HCT116 (cell line): ENCODE measurements at regions not wholly inside any gene's neighbourhood (a gene's known extent, or its start where the extent isn't known, plus 50 kb on each side); places are given as distances from the start of the nearest gene placed in this dataset.

Source experiments
- ATAC-seq: fragments of 200-7000 bp; cut with Tn5 transposase; 2 replicates; pipeline ENCODE4 v1.9.1; 2020; ENCODE audit warnings: mild to moderate bottlenecking, moderate library complexity
- BruUV-seq: library from RNA; stranded (reverse); fragments of 400-500 nt; replicated peaks from 2 replicates; lab custom pipeline; 2021; lab: Mats Ljungman, UMichigan
- CTCF ChIA-PET: fragments of 300-600 bp; sonication (Branson Sonifier 250); formaldehyde crosslinking; loops from one replicate; lab custom pipeline; 2021; ENCODE audit warnings: antibody characterized with exemption; lab: Charles Lee
- POLR2A ChIA-PET: fragments of 300-600, 350-600 bp; sonication (Branson Sonifier 250); formaldehyde crosslinking; loops from one replicate; lab custom pipeline; 2021; ENCODE audit warnings: antibody characterized with exemption; lab: Charles Lee
- RAD21 ChIA-PET, 2 experiments: fragments of 300-600 bp; sonication (Branson Sonifier 250); formaldehyde crosslinking; loops; one replicate each; lab custom pipeline; 2023; ENCODE audit warnings: low total read pairs in 2 of 2; ENCODE audit not compliant: uncharacterized antibody in 2 of 2, unreplicated experiment in 2 of 2, low non-redundant PET in 1 of 2; lab: Charles Lee
- DNase-seq: peaks from one replicate; pipeline ENCODE4 v3.0.0-alpha.2; 2010; ENCODE audit warnings: low read depth, low spot score
- H2AFZ ChIP-seq: fragments of 200-600 bp; shearing (Covaris generic), sonication (generic); 2 replicates; pipeline ENCODE4 v1.6.1; 2017; ENCODE audit warnings: low read depth, mixed run types, mixed read lengths, antibody characterized with exemption, low read length; ENCODE audit not compliant: poor library complexity, severe bottlenecking
- H3K27ac ChIP-seq: 2 replicates; pipeline ENCODE4 v1.5.1; 2012; ENCODE audit warnings: low read depth, low read length
- H3K27me3 ChIP-seq: fragments of 200-600 bp; sonication (generic); 2 replicates; pipeline ENCODE4 v1.6.1; 2016; ENCODE audit warnings: mixed run types, low read length, mixed read lengths; ENCODE audit not compliant: insufficient read depth
- H3K36me3 ChIP-seq, 2 experiments: fragments of 200-500 bp in 1 of 2; fragments of 200-600 bp in 1 of 2; sonication (Bioruptor generic) in 1 of 2; sonication (generic) in 1 of 2; 2 replicates each; pipeline versions ENCODE4 v1.5.1 to v1.6.1; 2014 to 2016; ENCODE audit warnings: low read length in 2 of 2, inconsistent platforms in 1 of 2, mixed read lengths in 1 of 2, mixed run types in 1 of 2; ENCODE audit not compliant: insufficient read depth in 2 of 2, control insufficient read depth in 1 of 2
- H3K4me1 ChIP-seq, 2 experiments: fragments of 200-600 bp in 1 of 2; sonication (generic) in 1 of 2; 2 replicates each; pipeline versions ENCODE4 v1.5.1 to v1.6.1; 2012 to 2017; ENCODE audit warnings: low read length in 2 of 2, inconsistent platforms in 1 of 2, mild to moderate bottlenecking in 1 of 2, mixed read lengths in 1 of 2, mixed run types in 1 of 2, moderate library complexity in 1 of 2; ENCODE audit not compliant: insufficient read depth in 2 of 2, control insufficient read depth in 1 of 2
- H3K4me2 ChIP-seq: fragments of 200-600 bp; sonication (generic); 2 replicates; pipeline ENCODE4 v1.6.1; 2017; ENCODE audit warnings: mixed run types, low read length, mixed read lengths
- H3K4me3 ChIP-seq, 2 experiments: fragments of 200-600 bp in 1 of 2; sonication (generic) in 1 of 2; replicated peaks in 1 of 2; 2 replicates each; pipeline ENCODE4 v1.5.1; 2011 to 2016; ENCODE audit warnings: low read length in 2 of 2, control low read depth in 1 of 2, low read depth in 1 of 2, mild to moderate bottlenecking in 1 of 2, mixed read lengths in 1 of 2, mixed run types in 1 of 2
- H3K79me2 ChIP-seq: fragments of 200-600 bp; sonication (generic); 2 replicates; pipeline ENCODE4 v1.6.1; 2017; ENCODE audit warnings: mild to moderate bottlenecking, mixed run types, low read length, moderate library complexity, mixed read lengths; ENCODE audit not compliant: insufficient read depth
- H3K9ac ChIP-seq: fragments of 200-600 bp; sonication (generic); 2 replicates; pipeline ENCODE4 v1.6.1; 2016; ENCODE audit warnings: low read length, mixed read lengths
- H3K9me2 ChIP-seq: fragments of 200-600 bp; sonication (generic), shearing (Covaris generic); 2 replicates; pipeline ENCODE4 v1.6.1; 2017; ENCODE audit warnings: mixed run types, mild to moderate bottlenecking, moderate library complexity; ENCODE audit not compliant: insufficient read depth
- H3K9me3 ChIP-seq, 2 experiments: fragments of 200-500 bp in 1 of 2; fragments of 200-600 bp in 1 of 2; sonication (Bioruptor generic) in 1 of 2; sonication (generic) in 1 of 2; 2 replicates each; pipeline ENCODE4 v1.6.1; 2014 to 2017; ENCODE audit warnings: low read length in 2 of 2, mixed read lengths in 2 of 2, inconsistent platforms in 1 of 2, low read depth in 1 of 2, mild to moderate bottlenecking in 1 of 2, mixed run types in 1 of 2, moderate library complexity in 1 of 2; ENCODE audit not compliant: control insufficient read depth in 1 of 2, insufficient read depth in 1 of 2
- H4K20me1 ChIP-seq: fragments of 200-600 bp; sonication (generic), shearing (Covaris generic); 2 replicates; pipeline ENCODE4 v1.6.1; 2017; ENCODE audit warnings: mixed run types, mild to moderate bottlenecking, moderate library complexity; ENCODE audit not compliant: insufficient read depth
- ATF3 ChIP-seq: IDR thresholded peaks from 2 replicates; pipeline ENCODE4 v1.6.1; 2012
- ELF1 ChIP-seq: IDR thresholded peaks from 2 replicates; pipeline ENCODE4 v1.6.1; 2012; ENCODE audit warnings: low read depth, borderline replicate concordance
- FOSL1 ChIP-seq: IDR thresholded peaks from 2 replicates; pipeline ENCODE4 v1.6.1; 2012; ENCODE audit warnings: low read depth
- POLR2AphosphoS5 ChIP-seq: IDR thresholded peaks from 2 replicates; pipeline ENCODE4 v1.6.1; 2011; ENCODE audit warnings: mild to moderate bottlenecking, low read depth, low read length, moderate library complexity
- TCF7L2 ChIP-seq: IDR thresholded peaks from 2 replicates; pipeline ENCODE4 v1.7.0; 2011; ENCODE audit warnings: borderline replicate concordance, inconsistent platforms; ENCODE audit not compliant: insufficient read depth, insufficient read length; ENCODE audit errors: extremely low read depth
- ZBTB33 ChIP-seq: IDR thresholded peaks from 2 replicates; pipeline ENCODE4 v1.6.1; 2011; ENCODE audit warnings: mild to moderate bottlenecking, low read length, moderate library complexity; ENCODE audit not compliant: insufficient replicate concordance; ENCODE audit errors: extremely low read depth
- ZNF274 ChIP-seq: fragments of 200-500 bp; sonication (Bioruptor generic); IDR thresholded peaks from 2 replicates; pipeline ENCODE4 v1.6.1; 2014; ENCODE audit warnings: mild to moderate bottlenecking, low read depth, low read length, inconsistent platforms
- intact Hi-C: fragments of 100-400 bp; cut with micrococcal nuclease; formaldehyde crosslinking; loops from 2 replicates; pipeline ENCODE4 v1.10.0; 2022
- TF ChIP-seq, protein P1 (sequence below), 3 experiments: fragments of 200-600 bp in 1 of 3; sonication (generic) in 1 of 3; IDR thresholded peaks in 2 of 3; conservative IDR thresholded peaks in 1 of 3; 2 replicates each; pipeline ENCODE4 v1.5.1; 2012 to 2017; ENCODE audit warnings: low read depth in 2 of 3, low read length in 2 of 3, antibody characterized with exemption in 1 of 3, borderline replicate concordance in 1 of 3, control low read depth in 1 of 3, mild to moderate bottlenecking in 1 of 3, mixed read lengths in 1 of 3, mixed run types in 1 of 3, moderate library complexity in 1 of 3; ENCODE audit not compliant: insufficient read depth in 1 of 3
- TF ChIP-seq, protein P2 (sequence below): IDR thresholded peaks from 2 replicates; pipeline ENCODE4 v1.6.1; 2012; ENCODE audit warnings: low read depth

GRCh38 chrX:1754077-1754476 is 139.2 kb downstream of the ASMT start:
- Histone ChIP-seq H3K79me2 (no peaks in the 10 kb centered on the region), H3K4me3 (no peak overlapping the region), H3K4me1 (peaks cover 23 to 30% of the 10 kb centered on the region in 2 experiments), H3K4me2 (no peak overlapping the region), H4K20me1 (no peaks in the 10 kb centered on the region), H3K27me3 (no peaks in the 10 kb centered on the region), H3K27ac (no peak overlapping the region), H3K9ac (no peak overlapping the region), H3K36me3 (no peaks in the 10 kb centered on the region), H3K9me2 (no peaks in the 10 kb centered on the region), H3K9me3 (no peaks in the 10 kb centered on the region), H2AFZ (no peak overlapping the region)
- no TSS peak for BruUV-seq
- RAD21 ChIA-PET = no interaction called here
- DNase-seq (no peak), ATAC-seq (no peak)
- CTCF ChIA-PET = no interaction called here
- TF ChIP-seq ZBTB33 (no peak), POLR2AphosphoS5 (no peak), ZNF274 (no peak), FOSL1 (no peak), TCF7L2 (no peak), ELF1 (no peak), ATF3 (no peak)
- TF ChIP-seq, protein P1, sequence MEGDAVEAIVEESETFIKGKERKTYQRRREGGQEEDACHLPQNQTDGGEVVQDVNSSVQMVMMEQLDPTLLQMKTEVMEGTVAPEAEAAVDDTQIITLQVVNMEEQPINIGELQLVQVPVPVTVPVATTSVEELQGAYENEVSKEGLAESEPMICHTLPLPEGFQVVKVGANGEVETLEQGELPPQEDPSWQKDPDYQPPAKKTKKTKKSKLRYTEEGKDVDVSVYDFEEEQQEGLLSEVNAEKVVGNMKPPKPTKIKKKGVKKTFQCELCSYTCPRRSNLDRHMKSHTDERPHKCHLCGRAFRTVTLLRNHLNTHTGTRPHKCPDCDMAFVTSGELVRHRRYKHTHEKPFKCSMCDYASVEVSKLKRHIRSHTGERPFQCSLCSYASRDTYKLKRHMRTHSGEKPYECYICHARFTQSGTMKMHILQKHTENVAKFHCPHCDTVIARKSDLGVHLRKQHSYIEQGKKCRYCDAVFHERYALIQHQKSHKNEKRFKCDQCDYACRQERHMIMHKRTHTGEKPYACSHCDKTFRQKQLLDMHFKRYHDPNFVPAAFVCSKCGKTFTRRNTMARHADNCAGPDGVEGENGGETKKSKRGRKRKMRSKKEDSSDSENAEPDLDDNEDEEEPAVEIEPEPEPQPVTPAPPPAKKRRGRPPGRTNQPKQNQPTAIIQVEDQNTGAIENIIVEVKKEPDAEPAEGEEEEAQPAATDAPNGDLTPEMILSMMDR (IDR thresholded peaks at IDR 0.05 in 2 of 3, conservative IDR thresholded peaks at IDR 0.05 in 1 of 3; ENCODE audit: borderline replicate concordance in 1 of 3, insufficient read depth in 1 of 3, low read depth in 2 of 3, low read length in 2 of 3) = no peak
- TF ChIP-seq, protein P2, sequence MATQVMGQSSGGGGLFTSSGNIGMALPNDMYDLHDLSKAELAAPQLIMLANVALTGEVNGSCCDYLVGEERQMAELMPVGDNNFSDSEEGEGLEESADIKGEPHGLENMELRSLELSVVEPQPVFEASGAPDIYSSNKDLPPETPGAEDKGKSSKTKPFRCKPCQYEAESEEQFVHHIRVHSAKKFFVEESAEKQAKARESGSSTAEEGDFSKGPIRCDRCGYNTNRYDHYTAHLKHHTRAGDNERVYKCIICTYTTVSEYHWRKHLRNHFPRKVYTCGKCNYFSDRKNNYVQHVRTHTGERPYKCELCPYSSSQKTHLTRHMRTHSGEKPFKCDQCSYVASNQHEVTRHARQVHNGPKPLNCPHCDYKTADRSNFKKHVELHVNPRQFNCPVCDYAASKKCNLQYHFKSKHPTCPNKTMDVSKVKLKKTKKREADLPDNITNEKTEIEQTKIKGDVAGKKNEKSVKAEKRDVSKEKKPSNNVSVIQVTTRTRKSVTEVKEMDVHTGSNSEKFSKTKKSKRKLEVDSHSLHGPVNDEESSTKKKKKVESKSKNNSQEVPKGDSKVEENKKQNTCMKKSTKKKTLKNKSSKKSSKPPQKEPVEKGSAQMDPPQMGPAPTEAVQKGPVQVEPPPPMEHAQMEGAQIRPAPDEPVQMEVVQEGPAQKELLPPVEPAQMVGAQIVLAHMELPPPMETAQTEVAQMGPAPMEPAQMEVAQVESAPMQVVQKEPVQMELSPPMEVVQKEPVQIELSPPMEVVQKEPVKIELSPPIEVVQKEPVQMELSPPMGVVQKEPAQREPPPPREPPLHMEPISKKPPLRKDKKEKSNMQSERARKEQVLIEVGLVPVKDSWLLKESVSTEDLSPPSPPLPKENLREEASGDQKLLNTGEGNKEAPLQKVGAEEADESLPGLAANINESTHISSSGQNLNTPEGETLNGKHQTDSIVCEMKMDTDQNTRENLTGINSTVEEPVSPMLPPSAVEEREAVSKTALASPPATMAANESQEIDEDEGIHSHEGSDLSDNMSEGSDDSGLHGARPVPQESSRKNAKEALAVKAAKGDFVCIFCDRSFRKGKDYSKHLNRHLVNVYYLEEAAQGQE = no peak
- intact Hi-C loops = no loop called here
- POLR2A ChIA-PET = no interaction called here
